ENCODE measurements at regions not wholly inside any gene's neighbourhood (a gene's known extent, or its start where the extent isn't known, plus 50 kb on each side); places are given as distances from the start of the nearest gene placed in this dataset.

- no peaks in the 10 kb centered on the region for H3K36me3 ChIP-seq (replicated peaks; ENCODE audit: control insufficient read depth, insufficient read depth, low read length)
- H3K27me3 ChIP-seq (ENCODE audit: control insufficient read depth, insufficient read depth, low read length) = no peaks in the 10 kb centered on the region
- no peak overlapping the region for H3K4me3 ChIP-seq (ENCODE audit: insufficient read depth, low read depth, low read length)
- no peak for DNase-seq
Measured at GRCh38 chr15:94177112-94177511, 54.2 kb upstream of the MCTP2 start.

GRCh38 chr15:94175420-94175819 is 55.9 kb upstream of the MCTP2 start:
- no peaks in the 10 kb centered on the region for H3K36me3 ChIP-seq (replicated peaks; ENCODE audit: control insufficient read depth, insufficient read depth, low read length)
- H3K27me3 ChIP-seq (ENCODE audit: control insufficient read depth, insufficient read depth, low read length) = no peaks in the 10 kb centered on the region
- H3K4me3 ChIP-seq (ENCODE audit: insufficient read depth, low read depth, low read length) = no peak overlapping the region
- no peak for DNase-seq

- H3K36me3 ChIP-seq (replicated peaks; ENCODE audit: control insufficient read depth, insufficient read depth, low read length) = no peaks in the 10 kb centered on the region
- H3K4me3 ChIP-seq (ENCODE audit: insufficient read depth, low read depth, low read length) = no peak overlapping the region
- no peaks in the 10 kb centered on the region for H3K27me3 ChIP-seq (ENCODE audit: control insufficient read depth, insufficient read depth, low read length)
- DNase-seq = no peak
Measured at GRCh38 chr15:94174399-94174802, 57.0 kb upstream of the MCTP2 start.

- no peaks in the 10 kb centered on the region for H3K27me3 ChIP-seq (ENCODE audit: control insufficient read depth, insufficient read depth, low read length)
- H3K36me3 ChIP-seq (replicated peaks; ENCODE audit: control insufficient read depth, insufficient read depth, low read length) = no peaks in the 10 kb centered on the region
- peak; percentile 49 for DNase-seq
- no peak overlapping the region for H3K4me3 ChIP-seq (ENCODE audit: insufficient read depth, low read depth, low read length)
Measured at GRCh38 chr15:94168250-94168649, 63.1 kb upstream of the MCTP2 start.

- no peaks in the 10 kb centered on the region for H3K27me3 ChIP-seq (ENCODE audit: control insufficient read depth, insufficient read depth, low read length)
- no peaks in the 10 kb centered on the region for H3K36me3 ChIP-seq (replicated peaks; ENCODE audit: control insufficient read depth, insufficient read depth, low read length)
- no peak overlapping the region for H3K4me3 ChIP-seq (ENCODE audit: insufficient read depth, low read depth, low read length)
- DNase-seq = no peak
Measured at GRCh38 chr15:94164971-94165370, 66.4 kb upstream of the MCTP2 start.

GRCh38 chr15:94164202-94164807 is 67.1 kb upstream of the MCTP2 start:
- Histone ChIP-seq H3K4me3 (ENCODE audit: insufficient read depth, low read depth, low read length) (no peak overlapping the region), H3K27me3 (ENCODE audit: control insufficient read depth, insufficient read depth, low read length) (no peaks in the 10 kb centered on the region), H3K36me3 (replicated peaks; ENCODE audit: control insufficient read depth, insufficient read depth, low read length) (no peaks in the 10 kb centered on the region)
- peak; percentile 45 for DNase-seq

GRCh38 chr15:94162939-94163338 is 68.4 kb upstream of the MCTP2 start:
- no peak overlapping the region for H3K4me3 ChIP-seq (ENCODE audit: insufficient read depth, low read depth, low read length)
- DNase-seq = no peak

GRCh38 chr15:94154255-94154654 is 77.1 kb upstream of the MCTP2 start:
- Histone ChIP-seq H3K27me3 (ENCODE audit: control insufficient read depth, insufficient read depth, low read length) (no peaks in the 10 kb centered on the region), H3K36me3 (replicated peaks; ENCODE audit: control insufficient read depth, insufficient read depth, low read length) (no peaks in the 10 kb centered on the region), H3K4me3 (ENCODE audit: insufficient read depth, low read depth, low read length) (no peak overlapping the region)
- DNase-seq = no peak

More at GRCh38 chr15:94162939-94163338, 68.4 kb upstream of the MCTP2 start:
- H3K36me3 ChIP-seq (replicated peaks; ENCODE audit: control insufficient read depth, insufficient read depth, low read length) = no peaks in the 10 kb centered on the region
- no peaks in the 10 kb centered on the region for H3K27me3 ChIP-seq (ENCODE audit: control insufficient read depth, insufficient read depth, low read length)

- no peaks in the 10 kb centered on the region for H3K27me3 ChIP-seq (ENCODE audit: control insufficient read depth, insufficient read depth, low read length)
- no peak overlapping the region for H3K4me3 ChIP-seq (ENCODE audit: insufficient read depth, low read depth, low read length)
- H3K36me3 ChIP-seq (replicated peaks; ENCODE audit: control insufficient read depth, insufficient read depth, low read length) = no peaks in the 10 kb centered on the region
- DNase-seq = no peak
Measured at GRCh38 chr15:94145046-94145445, 86.3 kb upstream of the MCTP2 start.

- Histone ChIP-seq H3K36me3 (replicated peaks; ENCODE audit: control insufficient read depth, insufficient read depth, low read length) (no peaks in the 10 kb centered on the region), H3K4me3 (ENCODE audit: insufficient read depth, low read depth, low read length) (no peak overlapping the region), H3K27me3 (ENCODE audit: control insufficient read depth, insufficient read depth, low read length) (no peaks in the 10 kb centered on the region)
- no peak for DNase-seq
Measured at GRCh38 chr15:94141802-94142201, 89.6 kb upstream of the MCTP2 start.

- no peaks in the 10 kb centered on the region for H3K36me3 ChIP-seq (replicated peaks; ENCODE audit: control insufficient read depth, insufficient read depth, low read length)
- no peak for DNase-seq
- no peak overlapping the region for H3K4me3 ChIP-seq (ENCODE audit: insufficient read depth, low read depth, low read length)
- no peaks in the 10 kb centered on the region for H3K27me3 ChIP-seq (ENCODE audit: control insufficient read depth, insufficient read depth, low read length)
Measured at GRCh38 chr15:94135486-94136147, 95.7 kb upstream of the MCTP2 start.

- H3K4me3 ChIP-seq (ENCODE audit: insufficient read depth, low read depth, low read length) = no peak overlapping the region
- DNase-seq = no peak
- H3K36me3 ChIP-seq (replicated peaks; ENCODE audit: control insufficient read depth, insufficient read depth, low read length) = no peaks in the 10 kb centered on the region
- no peaks in the 10 kb centered on the region for H3K27me3 ChIP-seq (ENCODE audit: control insufficient read depth, insufficient read depth, low read length)
Measured at GRCh38 chr15:94131875-94132274, 99.5 kb upstream of the MCTP2 start.

- Histone ChIP-seq H3K4me3 (ENCODE audit: insufficient read depth, low read depth, low read length) (no peak overlapping the region), H3K36me3 (replicated peaks; ENCODE audit: control insufficient read depth, insufficient read depth, low read length) (no peaks in the 10 kb centered on the region), H3K27me3 (ENCODE audit: control insufficient read depth, insufficient read depth, low read length) (no peaks in the 10 kb centered on the region)
- no peak for DNase-seq
Measured at GRCh38 chr15:94130504-94130903, 100.9 kb upstream of the MCTP2 start.

- DNase-seq = no peak
- Histone ChIP-seq H3K27me3 (ENCODE audit: control insufficient read depth, insufficient read depth, low read length) (no peaks in the 10 kb centered on the region), H3K4me3 (ENCODE audit: insufficient read depth, low read depth, low read length) (no peak overlapping the region), H3K36me3 (replicated peaks; ENCODE audit: control insufficient read depth, insufficient read depth, low read length) (no peaks in the 10 kb centered on the region)
Measured at GRCh38 chr15:94127006-94127405, 104.4 kb upstream of the MCTP2 start.

GRCh38 chr15:94125698-94126097 is 105.7 kb upstream of the MCTP2 start:
- DNase-seq = no peak
- Histone ChIP-seq H3K27me3 (ENCODE audit: control insufficient read depth, insufficient read depth, low read length) (no peaks in the 10 kb centered on the region), H3K4me3 (ENCODE audit: insufficient read depth, low read depth, low read length) (no peak overlapping the region), H3K36me3 (replicated peaks; ENCODE audit: control insufficient read depth, insufficient read depth, low read length) (no peaks in the 10 kb centered on the region)

All from H7 (cell line).